ENCODE measurements at regions not wholly inside any gene's neighbourhood (a gene's known extent, or its start where the extent isn't known, plus 50 kb on each side); places are given as distances from the start of the nearest gene placed in this dataset.

DNA sequence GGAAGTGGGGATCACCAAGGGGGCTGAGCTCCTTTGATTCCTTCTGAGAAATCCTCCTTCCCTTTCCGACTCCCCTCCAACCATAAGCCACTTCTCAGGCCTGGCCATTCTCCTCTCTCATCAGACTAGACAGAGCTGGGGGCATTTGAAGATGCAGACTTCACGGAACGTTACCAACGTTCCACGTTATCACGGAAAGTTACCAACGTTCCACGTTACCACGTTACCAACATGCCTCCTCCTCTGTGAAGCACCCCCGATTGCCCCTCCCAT is 85.4 kb upstream of the WWC2 start:
- TF ChIP-seq RAD21 (IDR thresholded peaks at IDR 0.05; ENCODE audit: low read length): no peak
- no peak for TF ChIP-seq NFE2L2 (IDR thresholded peaks at IDR 0.05; ENCODE audit: low read depth, low read length)
- TF ChIP-seq, protein P1, sequence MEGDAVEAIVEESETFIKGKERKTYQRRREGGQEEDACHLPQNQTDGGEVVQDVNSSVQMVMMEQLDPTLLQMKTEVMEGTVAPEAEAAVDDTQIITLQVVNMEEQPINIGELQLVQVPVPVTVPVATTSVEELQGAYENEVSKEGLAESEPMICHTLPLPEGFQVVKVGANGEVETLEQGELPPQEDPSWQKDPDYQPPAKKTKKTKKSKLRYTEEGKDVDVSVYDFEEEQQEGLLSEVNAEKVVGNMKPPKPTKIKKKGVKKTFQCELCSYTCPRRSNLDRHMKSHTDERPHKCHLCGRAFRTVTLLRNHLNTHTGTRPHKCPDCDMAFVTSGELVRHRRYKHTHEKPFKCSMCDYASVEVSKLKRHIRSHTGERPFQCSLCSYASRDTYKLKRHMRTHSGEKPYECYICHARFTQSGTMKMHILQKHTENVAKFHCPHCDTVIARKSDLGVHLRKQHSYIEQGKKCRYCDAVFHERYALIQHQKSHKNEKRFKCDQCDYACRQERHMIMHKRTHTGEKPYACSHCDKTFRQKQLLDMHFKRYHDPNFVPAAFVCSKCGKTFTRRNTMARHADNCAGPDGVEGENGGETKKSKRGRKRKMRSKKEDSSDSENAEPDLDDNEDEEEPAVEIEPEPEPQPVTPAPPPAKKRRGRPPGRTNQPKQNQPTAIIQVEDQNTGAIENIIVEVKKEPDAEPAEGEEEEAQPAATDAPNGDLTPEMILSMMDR (conservative IDR thresholded peaks at IDR 0.05; ENCODE audit: low read depth, low read length): no peak
- TF ChIP-seq RFX5 (IDR thresholded peaks at IDR 0.05; ENCODE audit: low read depth, low read length): no peak
- TF ChIP-seq FOS (IDR thresholded peaks at IDR 0.05; ENCODE audit: low read depth, low read length): no peak
- no peak for TF ChIP-seq CEBPB (IDR thresholded peaks at IDR 0.05; ENCODE audit: low read depth, low read length)
- no peak for TF ChIP-seq SMC3 (IDR thresholded peaks at IDR 0.05; ENCODE audit: low read depth, low read length)
- TF ChIP-seq BHLHE40 (IDR thresholded peaks at IDR 0.05; ENCODE audit: low read depth, low read length): no peak
- no peak for TF ChIP-seq ELK1 (IDR thresholded peaks at IDR 0.05; ENCODE audit: borderline replicate concordance, low read depth, low read length)
- no peak for TF ChIP-seq MXI1 (IDR thresholded peaks at IDR 0.05; ENCODE audit: borderline replicate concordance, low read depth, low read length)
- TF ChIP-seq MAFK (IDR thresholded peaks at IDR 0.05; ENCODE audit: low read depth, low read length): no peak
- TF ChIP-seq, protein P2, sequence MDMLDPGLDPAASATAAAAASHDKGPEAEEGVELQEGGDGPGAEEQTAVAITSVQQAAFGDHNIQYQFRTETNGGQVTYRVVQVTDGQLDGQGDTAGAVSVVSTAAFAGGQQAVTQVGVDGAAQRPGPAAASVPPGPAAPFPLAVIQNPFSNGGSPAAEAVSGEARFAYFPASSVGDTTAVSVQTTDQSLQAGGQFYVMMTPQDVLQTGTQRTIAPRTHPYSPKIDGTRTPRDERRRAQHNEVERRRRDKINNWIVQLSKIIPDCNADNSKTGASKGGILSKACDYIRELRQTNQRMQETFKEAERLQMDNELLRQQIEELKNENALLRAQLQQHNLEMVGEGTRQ (IDR thresholded peaks at IDR 0.05; ENCODE audit: low read depth, low read length): no peak
- no peak for TF ChIP-seq MAZ (IDR thresholded peaks at IDR 0.05; ENCODE audit: borderline replicate concordance, low read depth, low read length)
- TF ChIP-seq RCOR1 (IDR thresholded peaks at IDR 0.05; ENCODE audit: insufficient replicate concordance, low read length): no peak
- TF ChIP-seq POLR2A (IDR thresholded peaks at IDR 0.05; ENCODE audit: low read depth, low read length): no peak
- TF ChIP-seq CHD1 (IDR thresholded peaks at IDR 0.05; ENCODE audit: low read depth, low read length): no peak
- POLR2A ChIA-PET (ENCODE audit: unreplicated experiment): interaction anchor here (0.7 kb wide), 1 partner anchor 103 kb away, joined by 11 read pairs; no protein-coding TSS in a partner anchor
- CTCF ChIA-PET: no interaction called here
- no peaks in the 10 kb centered on the region for H3K9me1 ChIP-seq (ENCODE audit: insufficient read depth, low read length)
- H2AFZ ChIP-seq (replicated peaks; ENCODE audit: low read length, poor library complexity): peak overlapping the region; percentile 26
- H4K20me1 ChIP-seq (ENCODE audit: insufficient read depth, low read length): no peaks in the 10 kb centered on the region
- no peak overlapping the region for H2BK20ac ChIP-seq (ENCODE audit: low read depth, low read length)
- 73% methylated on average over 3 of the region's 10 CpGs; no CpG with 5 or more reads in 1 of the 2 experiments for WGBS, 2 experiments (ENCODE audit: extremely low coverage in 2 of 2, insufficient read length in 1 of 2)
- no peak overlapping the region for H2BK5ac ChIP-seq (ENCODE audit: low read depth, low read length, poor library complexity, severe bottlenecking)
- H4K5ac ChIP-seq (ENCODE audit: low read depth, low read length): no peak overlapping the region
- no peak overlapping the region for H3K23ac ChIP-seq (ENCODE audit: low read depth, low read length)
- H4K91ac ChIP-seq (ENCODE audit: insufficient read depth, low read depth, low read length): no peak overlapping the region
- H3K9ac ChIP-seq (ENCODE audit: low read depth, low read length): no peak overlapping the region
- H3K9me3 ChIP-seq (ENCODE audit: control insufficient read depth, insufficient read depth, low read length): no peaks in the 10 kb centered on the region
- peaks cover 3% of the 10 kb centered on the region; the same call in 1 of the 2 replicates for H3K4me1 ChIP-seq (ENCODE audit: control insufficient read depth, insufficient read depth, low read length)
- no peak for ATAC-seq (ENCODE audit: low read depth)
- intact Hi-C loops (cut with micrococcal nuclease) (no loop called here), in situ Hi-C loops (cut with MboI; ENCODE audit: low sequenced_read_pairs) (no loop called here), dilution Hi-C loops (cut with HindIII; ENCODE audit: low sequenced_read_pairs, unreplicated experiment) (no loop called here)
- no peak overlapping the region for H3K27ac ChIP-seq (ENCODE audit: insufficient read depth, low read length)
- no peak overlapping the region for H3K56ac ChIP-seq (ENCODE audit: extremely low read depth, insufficient read depth, low read length)
- H3K18ac ChIP-seq (ENCODE audit: low read depth, low read length): no peak overlapping the region
- no peak overlapping the region for H3K4me3 ChIP-seq (ENCODE audit: insufficient read depth, low read depth, low read length)
- peaks cover 59% of the 10 kb centered on the region for H3K27me3 ChIP-seq (ENCODE audit: control insufficient read depth, insufficient read depth, low read length)
- peak overlapping the region; percentile 44 for H2AK9ac ChIP-seq (replicated peaks; ENCODE audit: low read depth, low read length, poor library complexity)
- H2BK15ac ChIP-seq (ENCODE audit: low read depth, low read length): no peak overlapping the region
- no peaks in the 10 kb centered on the region for H3K36me3 ChIP-seq (ENCODE audit: control insufficient read depth, insufficient read depth, low read length)
- H4K8ac ChIP-seq (ENCODE audit: low read depth in 2 of 2, low read length in 2 of 2): no peak overlapping the region
- H3K4ac ChIP-seq (ENCODE audit: low read depth, low read length): no peak overlapping the region
- H3K4me2 ChIP-seq (ENCODE audit: low read depth, low read length): no peak overlapping the region
- no peak overlapping the region for H2AK5ac ChIP-seq (ENCODE audit: low read depth, low read length)
- DNase-seq: no peak
- H3K14ac ChIP-seq (replicated peaks; ENCODE audit: low read depth, low read length): no peak overlapping the region
- no peak overlapping the region for H2BK120ac ChIP-seq (ENCODE audit: low read depth, low read length)
- no peaks in the 10 kb centered on the region for H3K79me1 ChIP-seq (ENCODE audit: low read depth in 1 of 2, low read length in 2 of 2)
- no TSS peak for BruUV-seq (replicated peaks)
